Endothelial cell of umbilical vein (primary cell): ENCODE measurements at regions not wholly inside any gene's neighbourhood (a gene's known extent, or its start where the extent isn't known, plus 50 kb on each side); places are given as distances from the start of the nearest gene placed in this dataset.

Source experiments
- BruUV-seq: library from RNA; stranded (reverse); fragments of 400-500 nt; replicated peaks from 2 replicates; lab custom pipeline; 2021; lab: Mats Ljungman, UMichigan
- CTCF ChIA-PET: fragments of 300-600, 350-600 bp; sonication (Branson Sonifier 250); formaldehyde crosslinking; loops from one replicate; lab custom pipeline; 2021; ENCODE audit warnings: antibody characterized with exemption, inconsistent platforms; lab: Charles Lee
- POLR2A ChIA-PET: fragments of 300-600, 350-600 bp; sonication (Branson Sonifier 250); formaldehyde crosslinking; loops from one replicate; lab custom pipeline; 2021; ENCODE audit warnings: antibody characterized with exemption, inconsistent platforms; lab: Charles Lee
- DNase-seq: peaks from one replicate; pipeline ENCODE4 v3.0.0-alpha.2; 2011; ENCODE audit warnings: low read depth, low spot score
- FAIRE-seq: peaks from 2 replicates; lab custom pipeline; 2011; peaks lifted over from hg19 to GRCh38; lab: Jason Lieb, UNC
- H2AFZ ChIP-seq: 2 replicates; pipeline ENCODE4 v1.6.0; 2012; ENCODE audit warnings: low read depth, low read length, control low read depth, inconsistent platforms
- H3K27ac ChIP-seq: 2 replicates; pipeline ENCODE4 v1.5.1; 2011; ENCODE audit warnings: low read depth, mild to moderate bottlenecking, control low read depth, low read length, moderate library complexity; ENCODE audit not compliant: insufficient read depth
- H3K27me3 ChIP-seq, 2 experiments: 2 replicates each; pipeline versions ENCODE4 v1.6.0 to v1.6.1; 2011; ENCODE audit warnings: low read length in 2 of 2, mixed read lengths in 1 of 2; ENCODE audit not compliant: control insufficient read depth in 2 of 2, insufficient read depth in 2 of 2
- H3K36me3 ChIP-seq, 2 experiments: 2 replicates in 1 of 2; 3 replicates in 1 of 2; pipeline ENCODE4 v1.5.1; 2011; ENCODE audit warnings: low read length in 2 of 2, mild to moderate bottlenecking in 1 of 2, moderate library complexity in 1 of 2; ENCODE audit not compliant: control insufficient read depth in 2 of 2, insufficient read depth in 2 of 2; ENCODE audit errors: extremely low read depth in 1 of 2
- H3K4me1 ChIP-seq: 3 replicates; pipeline ENCODE4 v1.5.1; 2011; ENCODE audit warnings: mild to moderate bottlenecking, low read length; ENCODE audit not compliant: control insufficient read depth, insufficient read depth; ENCODE audit errors: extremely low read depth
- H3K4me2 ChIP-seq: 2 replicates; pipeline ENCODE4 v1.6.1; 2011; ENCODE audit warnings: low read length, control low read depth, mixed read lengths; ENCODE audit not compliant: insufficient read depth
- H3K4me3 ChIP-seq, 3 experiments: fragments of 200-600 bp in 1 of 3; sonication (generic), shearing (Covaris generic) in 1 of 3; replicated peaks in 1 of 3; 2 replicates each; pipeline ENCODE4 v1.5.1; 2011 to 2016; ENCODE audit warnings: control low read depth in 3 of 3, low read length in 3 of 3, mild to moderate bottlenecking in 2 of 3, inconsistent platforms in 1 of 3, low read depth in 1 of 3, moderate library complexity in 1 of 3; ENCODE audit not compliant: insufficient read depth in 1 of 3
- H3K79me2 ChIP-seq: 2 replicates; pipeline ENCODE4 v1.6.0; 2012; ENCODE audit warnings: low read length, inconsistent platforms; ENCODE audit not compliant: control insufficient read depth, insufficient read depth
- H3K9ac ChIP-seq: replicated peaks from 2 replicates; pipeline ENCODE3; 2011; ENCODE audit warnings: low read length, control low read depth; ENCODE audit not compliant: insufficient read depth; ENCODE audit errors: extremely low read depth
- H3K9me1 ChIP-seq: replicated peaks from 3 replicates; pipeline ENCODE4 v1.6.0; 2011; ENCODE audit warnings: mild to moderate bottlenecking, low read length; ENCODE audit not compliant: control insufficient read depth, insufficient read depth; ENCODE audit errors: extremely low read depth
- H3K9me3 ChIP-seq: replicated peaks from 2 replicates; pipeline ENCODE4 v1.5.1; 2012; ENCODE audit warnings: low read length, inconsistent platforms; ENCODE audit not compliant: control insufficient read depth, insufficient read depth
- H4K20me1 ChIP-seq: replicated peaks from 2 replicates; pipeline ENCODE3; 2011; ENCODE audit warnings: mild to moderate bottlenecking, low read length; ENCODE audit not compliant: control insufficient read depth, insufficient read depth; ENCODE audit errors: extremely low read depth
- EZH2 ChIP-seq: IDR thresholded peaks from 2 replicates; pipeline ENCODE4 v1.6.1; 2012; ENCODE audit warnings: borderline replicate concordance, low read depth, mild to moderate bottlenecking, moderate library complexity, low read length, inconsistent platforms; ENCODE audit not compliant: severe bottlenecking
- FOS ChIP-seq: IDR thresholded peaks from 2 replicates; pipeline ENCODE4 v1.6.1; 2011; ENCODE audit warnings: mild to moderate bottlenecking, low read length, moderate library complexity, borderline replicate concordance; ENCODE audit not compliant: insufficient read depth
- GATA2 ChIP-seq: IDR thresholded peaks from 2 replicates; pipeline ENCODE4 v1.7.0; 2011; ENCODE audit warnings: low read depth, mild to moderate bottlenecking, moderate library complexity, mixed read lengths, low read length; ENCODE audit not compliant: insufficient read length, insufficient read depth
- JUN ChIP-seq: IDR thresholded peaks from 2 replicates; pipeline ENCODE4 v1.6.1; 2011; ENCODE audit warnings: borderline replicate concordance, low read depth; ENCODE audit not compliant: insufficient read length, insufficient read depth
- MAX ChIP-seq: IDR thresholded peaks from 2 replicates; pipeline ENCODE4 v1.6.1; 2011; ENCODE audit not compliant: insufficient read depth, insufficient read length
- MYC ChIP-seq: IDR thresholded peaks from one replicate; pipeline ENCODE4 v1.6.1; 2011; ENCODE audit warnings: mild to moderate bottlenecking, low read depth, low read length
- POLR2A ChIP-seq: IDR thresholded peaks from 2 replicates; pipeline ENCODE4 v1.6.1; 2012; ENCODE audit warnings: low read depth, mild to moderate bottlenecking, control low read depth, low read length
- POLR2AphosphoS5 ChIP-seq: IDR thresholded peaks from 2 replicates; pipeline ENCODE4 v1.6.1; 2012; ENCODE audit warnings: low read depth, mild to moderate bottlenecking, control low read depth, low read length, moderate library complexity; ENCODE audit not compliant: insufficient read depth
- dilution Hi-C: fragments of 300-500 bp; cut with MboI; formaldehyde crosslinking; loops from one replicate; pipeline ENCODE4 v1.15.0; 2019; ENCODE audit warnings: low sequenced_read_pairs; ENCODE audit not compliant: extremely low pct_ligation_motif_present
- intact Hi-C: fragments of 100-400 bp; cut with micrococcal nuclease; formaldehyde crosslinking; loops from one replicate; pipeline ENCODE4 v1.10.0; 2022
- TF ChIP-seq, protein P1 (sequence below), 2 donors: IDR thresholded peaks; 1 replicate in 1 of 2; 2 replicates in 1 of 2; pipeline ENCODE4 v1.5.1; 2011; ENCODE audit warnings: low read length in 2 of 2, mild to moderate bottlenecking in 2 of 2, moderate library complexity in 2 of 2, control low read depth in 1 of 2, inconsistent platforms in 1 of 2, low read depth in 1 of 2; ENCODE audit not compliant: insufficient read depth in 1 of 2; ENCODE audit errors: extremely low read depth in 1 of 2

GRCh38 chr19:34596989-34597388 lies 80.0 kb downstream of the SCGB2B2 start:
- Histone ChIP-seq H2AFZ (no peak overlapping the region), H3K4me2 (no peak overlapping the region), H3K9ac (no peak overlapping the region), H3K4me1 (no peaks in the 10 kb centered on the region), H3K27ac (no peak overlapping the region), H3K27me3 (no peaks in the 10 kb centered on the region), H3K9me1 (no peaks in the 10 kb centered on the region), H4K20me1 (no peaks in the 10 kb centered on the region), H3K4me3 (no peak overlapping the region), H3K9me3 (no peaks in the 10 kb centered on the region), H3K79me2 (no peaks in the 10 kb centered on the region), H3K36me3 (no peaks in the 10 kb centered on the region)
- CTCF ChIA-PET, result no interaction called here
- POLR2A ChIA-PET, result no interaction called here
- DNase-seq, result no peak
- dilution Hi-C loops, result no loop called here
- TF ChIP-seq GATA2 (no peak), EZH2 (no peak), POLR2AphosphoS5 (no peak), MYC (no peak), MAX (no peak), FOS (no peak), JUN (no peak), POLR2A (no peak)
- TF ChIP-seq, protein P1, sequence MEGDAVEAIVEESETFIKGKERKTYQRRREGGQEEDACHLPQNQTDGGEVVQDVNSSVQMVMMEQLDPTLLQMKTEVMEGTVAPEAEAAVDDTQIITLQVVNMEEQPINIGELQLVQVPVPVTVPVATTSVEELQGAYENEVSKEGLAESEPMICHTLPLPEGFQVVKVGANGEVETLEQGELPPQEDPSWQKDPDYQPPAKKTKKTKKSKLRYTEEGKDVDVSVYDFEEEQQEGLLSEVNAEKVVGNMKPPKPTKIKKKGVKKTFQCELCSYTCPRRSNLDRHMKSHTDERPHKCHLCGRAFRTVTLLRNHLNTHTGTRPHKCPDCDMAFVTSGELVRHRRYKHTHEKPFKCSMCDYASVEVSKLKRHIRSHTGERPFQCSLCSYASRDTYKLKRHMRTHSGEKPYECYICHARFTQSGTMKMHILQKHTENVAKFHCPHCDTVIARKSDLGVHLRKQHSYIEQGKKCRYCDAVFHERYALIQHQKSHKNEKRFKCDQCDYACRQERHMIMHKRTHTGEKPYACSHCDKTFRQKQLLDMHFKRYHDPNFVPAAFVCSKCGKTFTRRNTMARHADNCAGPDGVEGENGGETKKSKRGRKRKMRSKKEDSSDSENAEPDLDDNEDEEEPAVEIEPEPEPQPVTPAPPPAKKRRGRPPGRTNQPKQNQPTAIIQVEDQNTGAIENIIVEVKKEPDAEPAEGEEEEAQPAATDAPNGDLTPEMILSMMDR (IDR thresholded peaks at IDR 0.05; ENCODE audit: extremely low read depth in 1 of 2, insufficient read depth in 1 of 2, low read depth in 1 of 2, low read length in 2 of 2), result no peak
- no peak for FAIRE-seq
- BruUV-seq, result no TSS peak
- intact Hi-C loops, result no loop called here
